HCT116 (cell line): ENCODE measurements at regions not wholly inside any gene's neighbourhood (a gene's known extent, or its start where the extent isn't known, plus 50 kb on each side); places are given as distances from the start of the nearest gene placed in this dataset.

Experiments
- EZH2 ChIP-seq: fragments of 200-600 bp; sonication (generic); IDR thresholded peaks from 2 replicates; pipeline ENCODE4 v1.6.1; 2017; ENCODE audit warnings: antibody characterized with exemption, mixed run types
- RAD21 ChIP-seq: IDR thresholded peaks from 2 replicates; pipeline ENCODE4 v1.6.1; 2012; ENCODE audit warnings: low read depth, mild to moderate bottlenecking

- no peak for TF ChIP-seq RAD21
- no peak for TF ChIP-seq EZH2
Observed at GRCh38 chr9:22840641-22841040, 394.0 kb downstream of the DMRTA1 start.
